SK-N-MC (cell line): ENCODE measurements at regions not wholly inside any gene's neighbourhood (a gene's known extent, or its start where the extent isn't known, plus 50 kb on each side); places are given as distances from the start of the nearest gene placed in this dataset.

ENCODE experiments used
- EZH2 ChIP-seq: fragments of 200-600 bp; sonication (generic); IDR thresholded peaks from one replicate; pipeline ENCODE4 v1.6.1; 2017; ENCODE audit warnings: antibody characterized with exemption
- FOXP2 ChIP-seq: optimal IDR thresholded peaks from 2 replicates; pipeline ENCODE3; 2011; ENCODE audit warnings: mild to moderate bottlenecking, moderate library complexity; ENCODE audit not compliant: insufficient read depth; ENCODE audit errors: extremely low read length, control extremely low read depth
- POLR2AphosphoS5 ChIP-seq: IDR thresholded peaks from 2 replicates; pipeline ENCODE4 v1.6.1; 2012; ENCODE audit warnings: mild to moderate bottlenecking, low read depth, low read length, borderline replicate concordance

- TF ChIP-seq EZH2 (no peak), POLR2AphosphoS5 (no peak), FOXP2 (no peak)
Measured at GRCh38 chr16:46428108-46429061, 192.8 kb downstream of the SHCBP1 start.
